Brain microvascular endothelial cell (primary cell): ENCODE measurements at regions not wholly inside any gene's neighbourhood (a gene's known extent, or its start where the extent isn't known, plus 50 kb on each side); places are given as distances from the start of the nearest gene placed in this dataset.

Experiments
- DNase-seq: peaks from one replicate; pipeline ENCODE4 v3.0.0-alpha.2; 2020
- H3K27ac ChIP-seq: fragments of 250-450 bp; sonication (Bioruptor Pico); 2 replicates; pipeline ENCODE4 v1.5.1; 2020; ENCODE audit warnings: mild to moderate bottlenecking, moderate library complexity
- H3K27me3 ChIP-seq: fragments of 250-450 bp; sonication (Bioruptor Pico); replicated peaks from 2 replicates; pipeline ENCODE4 v1.5.1; 2020; ENCODE audit warnings: mild to moderate bottlenecking
- H3K36me3 ChIP-seq: fragments of 250-450 bp; sonication (Bioruptor Pico); replicated peaks from 2 replicates; pipeline ENCODE4 v1.5.1; 2020; ENCODE audit warnings: mild to moderate bottlenecking
- H3K4me3 ChIP-seq: 2 replicates; pipeline ENCODE4 v1.5.1; 2011; ENCODE audit warnings: low read depth, mild to moderate bottlenecking, control low read depth, low read length, moderate library complexity
- CTCF ChIP-seq: IDR thresholded peaks from 2 replicates; pipeline ENCODE4 v1.5.1; 2011; ENCODE audit warnings: low read depth, mild to moderate bottlenecking, moderate library complexity, low read length, control low read depth, inconsistent platforms; ENCODE audit errors: missing control alignments
- in situ Hi-C: cut with HindIII; loops from 2 replicates; pipeline ENCODE4 v1.10.0; 2017; ENCODE audit warnings: low sequenced_read_pairs, low pct_ligation_motif_present

- no peak for DNase-seq
- Histone ChIP-seq H3K27me3 (no peaks in the 10 kb centered on the region), H3K27ac (no peak overlapping the region), H3K4me3 (no peak overlapping the region), H3K36me3 (no peaks in the 10 kb centered on the region)
- no peak for TF ChIP-seq CTCF
- in situ Hi-C loops: no loop called here
These were observed 120.5 kb upstream of the NAV3 start for GRCh38 chr12:77710209-77710608.

GRCh38 chr12:77697126-77697525 is 133.6 kb upstream of the NAV3 start:
- H3K4me3 ChIP-seq: no peak overlapping the region
- TF ChIP-seq CTCF: no peak
- no peaks in the 10 kb centered on the region for H3K36me3 ChIP-seq
- H3K27ac ChIP-seq: no peak overlapping the region
- no peaks in the 10 kb centered on the region for H3K27me3 ChIP-seq
- DNase-seq: no peak
- in situ Hi-C loops: no loop called here

GRCh38 chr12:77696183-77696582 is 134.5 kb upstream of the NAV3 start:
- no peak for TF ChIP-seq CTCF
- in situ Hi-C loops: no loop called here

GRCh38 chr12:77689510-77690086 is 141.1 kb upstream of the NAV3 start:
- Histone ChIP-seq H3K27me3 (no peaks in the 10 kb centered on the region), H3K4me3 (no peak overlapping the region), H3K36me3 (no peaks in the 10 kb centered on the region), H3K27ac (no peak overlapping the region)
- in situ Hi-C loops: no loop called here
- TF ChIP-seq CTCF: no peak
- no peak for DNase-seq

More at GRCh38 chr12:77696183-77696582, 134.5 kb upstream of the NAV3 start:
- Histone ChIP-seq H3K4me3 (no peak overlapping the region), H3K27ac (no peak overlapping the region), H3K27me3 (no peaks in the 10 kb centered on the region), H3K36me3 (no peaks in the 10 kb centered on the region)
- no peak for DNase-seq

GRCh38 chr12:77687321-77687720 is 143.4 kb upstream of the NAV3 start:
- DNase-seq: no peak

More at GRCh38 chr12:77687321-77687720, 143.4 kb upstream of the NAV3 start:
- in situ Hi-C loops: no loop called here
- Histone ChIP-seq H3K27me3 (no peaks in the 10 kb centered on the region), H3K36me3 (no peaks in the 10 kb centered on the region), H3K4me3 (no peak overlapping the region), H3K27ac (no peak overlapping the region)
- TF ChIP-seq CTCF: no peak
